M059J (cell line): ENCODE measurements at regions not wholly inside any gene's neighbourhood (a gene's known extent, or its start where the extent isn't known, plus 50 kb on each side); places are given as distances from the start of the nearest gene placed in this dataset.
"Not testable (repeated sequence)": the region's sequence is repeated elsewhere in the genome, so short reads cannot be mapped to it uniquely, and the experiment has no call there.

Source experiments
- DNase-seq: peaks from one replicate; pipeline ENCODE4 v3.0.0-alpha.2; 2012; ENCODE audit warnings: low read depth

- no peak for DNase-seq
Observed at GRCh38 chr16:85220964-85221731, 108.9 kb upstream of the CIBAR2 start.

DNA sequence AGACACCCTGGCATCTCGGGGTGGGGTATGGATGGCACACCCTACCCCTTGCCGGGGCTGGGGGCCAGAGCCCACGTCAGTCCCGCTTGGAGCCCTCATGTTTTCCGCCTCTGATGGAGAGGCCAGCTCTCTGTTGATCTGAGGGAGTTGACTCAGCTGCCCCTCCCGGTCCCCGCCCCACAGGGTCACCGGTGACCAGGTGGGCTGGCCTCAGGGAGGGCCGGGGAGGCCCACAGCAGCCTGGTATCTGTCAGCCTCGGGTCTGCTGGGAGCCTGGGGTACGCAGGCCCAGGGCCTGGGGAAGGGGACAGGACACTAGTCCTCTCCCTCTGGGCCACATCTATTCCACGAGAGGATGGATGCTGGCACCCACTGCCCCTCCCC, 109.5 kb upstream of the CIBAR2 start:
- no peak for DNase-seq

DNA sequence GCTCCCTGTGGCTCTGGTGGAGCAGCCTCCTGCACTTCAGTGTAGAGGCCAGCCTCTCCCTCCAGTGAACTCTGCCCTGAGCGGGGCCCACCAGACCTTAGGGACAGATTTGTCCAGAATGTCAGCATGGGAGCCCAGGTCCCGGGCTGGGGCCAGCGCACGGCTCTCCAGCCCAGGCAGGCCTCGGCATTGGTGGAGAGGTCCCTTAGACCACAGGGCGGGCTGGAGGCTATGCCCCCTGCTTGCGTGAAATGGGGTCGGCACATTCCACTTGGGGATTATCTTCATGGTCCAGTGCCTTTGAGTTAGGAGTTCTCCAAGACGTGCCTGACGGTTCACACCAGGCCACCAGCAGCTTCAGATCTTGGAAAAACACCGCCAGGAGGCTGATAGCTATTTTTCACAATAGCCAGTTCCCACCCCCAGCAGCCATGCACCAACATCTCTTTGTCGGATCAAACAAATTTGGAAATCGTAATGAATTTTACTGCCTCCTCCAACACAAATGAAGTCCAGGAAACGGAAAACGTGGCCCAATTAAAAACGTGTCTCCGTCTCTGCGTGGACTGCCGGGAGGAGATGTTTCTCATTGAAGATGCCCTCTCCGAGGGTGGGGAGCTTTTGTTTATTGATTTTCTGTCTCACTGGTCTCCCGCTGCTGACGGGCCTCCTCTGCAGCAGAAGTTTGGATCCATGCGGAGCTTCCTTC, 110.0 kb upstream of the CIBAR2 start:
- no peak for DNase-seq

DNA sequence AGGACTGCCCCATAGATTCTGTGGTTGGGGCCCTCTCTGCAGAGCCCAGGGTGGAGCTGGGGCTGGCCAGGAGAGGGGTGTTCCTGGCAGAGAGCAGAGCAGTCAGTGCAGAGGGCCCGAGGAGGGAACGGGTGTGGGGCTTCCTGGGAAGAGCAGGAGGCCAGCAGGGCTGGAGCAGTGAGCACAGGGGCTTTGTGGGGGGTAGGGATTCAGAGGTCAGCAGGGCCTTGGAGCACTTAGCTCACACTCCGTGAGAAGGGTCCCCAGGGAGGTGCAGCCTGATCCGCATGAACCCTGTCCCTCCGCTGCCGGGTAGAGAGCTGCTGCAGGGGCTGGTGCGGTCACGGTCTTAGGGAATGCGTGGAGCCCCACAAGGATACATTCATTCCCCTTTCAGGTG, 113.0 kb upstream of the CIBAR2 start:
- DNase-seq = no peak

DNA sequence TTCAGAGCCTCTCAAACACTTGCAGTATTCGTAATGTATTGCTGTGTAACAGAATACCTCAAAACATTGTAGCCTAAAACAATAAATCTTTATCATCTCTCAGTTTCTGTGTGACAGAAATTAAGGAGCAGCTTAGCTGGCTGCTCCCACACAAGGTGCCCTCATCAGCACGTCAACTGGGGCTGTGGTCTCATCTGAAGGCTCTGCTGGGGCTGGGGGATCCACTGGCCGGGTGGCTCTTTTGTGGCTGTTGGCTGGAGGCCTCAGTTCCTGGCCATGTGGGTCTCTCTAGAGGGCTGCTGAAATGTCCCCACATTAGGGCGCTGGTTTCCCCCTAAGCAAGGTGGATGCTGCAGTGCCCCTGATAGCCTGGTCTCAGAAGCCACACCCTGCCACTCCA, 113.4 kb upstream of the CIBAR2 start:
- no peak for DNase-seq

DNA sequence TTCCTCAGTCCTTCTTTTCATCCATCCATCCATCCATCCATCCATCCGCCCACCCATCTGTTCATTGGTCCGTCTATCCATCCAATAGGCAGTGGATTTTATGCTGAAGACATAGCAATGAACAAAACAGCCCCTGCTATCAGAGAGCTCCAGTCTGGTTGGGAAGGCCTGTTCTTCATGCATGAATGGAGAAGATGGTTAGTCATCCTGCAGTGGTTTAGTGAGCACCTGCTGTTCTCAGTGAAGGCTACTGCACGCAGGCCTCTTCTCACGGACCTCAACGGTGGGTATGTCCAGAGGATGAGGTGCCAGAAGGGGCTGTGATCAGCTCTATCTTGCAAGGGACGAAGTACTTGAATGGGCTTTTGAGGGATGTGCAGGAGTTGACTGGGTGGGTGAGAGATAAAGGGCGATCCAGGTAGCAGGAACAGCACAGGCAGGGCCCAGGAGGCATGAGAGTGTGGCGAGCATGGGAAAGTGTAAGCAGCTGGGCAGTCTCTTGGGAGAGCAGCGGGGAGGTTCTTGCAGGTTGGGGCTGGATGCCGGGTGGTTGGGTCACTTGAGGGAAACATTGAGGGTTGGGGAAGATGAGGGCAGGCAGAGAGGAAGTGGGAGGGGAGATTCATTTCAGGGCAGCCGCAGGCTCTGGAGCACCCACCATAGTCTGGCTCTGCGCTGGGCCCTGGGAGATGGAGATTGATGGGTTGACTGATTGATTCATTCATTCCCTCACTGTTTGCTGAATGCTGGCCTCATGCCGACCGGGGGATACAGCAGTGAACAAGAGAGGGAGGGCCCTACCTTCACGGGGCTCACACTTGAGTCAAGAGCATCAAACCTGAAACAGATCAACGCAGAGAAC, 115.0 kb upstream of the CIBAR2 start:
- peak; percentile 66 for DNase-seq

GRCh38 chr16:85227946-85228862, 115.9 kb upstream of the CIBAR2 start:
- peak; percentile 50 for DNase-seq

- no peak for DNase-seq
Observed at GRCh38 chr16:85228970-85229430, 116.7 kb upstream of the CIBAR2 start.

GRCh38 chr16:85229869-85230462, 117.7 kb upstream of the CIBAR2 start:
- no peak for DNase-seq

DNA sequence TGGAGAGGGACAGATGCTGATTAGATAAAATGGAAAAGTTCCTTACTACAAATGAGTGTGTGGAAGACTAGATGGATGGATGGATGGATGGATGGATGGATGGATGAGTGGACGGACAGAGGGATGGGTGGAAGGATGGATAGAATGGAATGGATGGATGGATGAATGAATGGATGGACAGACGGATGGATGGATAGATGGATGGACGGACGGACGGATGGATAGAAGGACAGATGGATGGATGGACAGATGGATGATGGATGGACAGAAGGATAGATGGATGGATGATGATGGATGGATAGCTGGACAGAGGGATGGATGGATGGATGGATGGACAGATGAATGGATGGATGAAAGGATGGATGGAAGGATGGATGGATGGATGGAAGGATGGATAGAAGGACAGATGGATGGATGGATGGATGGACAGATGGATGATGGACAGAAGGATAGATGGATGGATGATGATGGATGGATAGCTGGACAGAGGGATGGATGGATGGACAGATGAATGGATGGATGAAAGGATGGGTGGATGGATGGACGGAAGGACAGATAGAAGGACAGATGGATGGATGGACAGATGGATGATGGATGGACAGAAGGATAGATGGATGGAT, 118.6 kb upstream of the CIBAR2 start:
- not testable (repeated sequence) for DNase-seq

DNA sequence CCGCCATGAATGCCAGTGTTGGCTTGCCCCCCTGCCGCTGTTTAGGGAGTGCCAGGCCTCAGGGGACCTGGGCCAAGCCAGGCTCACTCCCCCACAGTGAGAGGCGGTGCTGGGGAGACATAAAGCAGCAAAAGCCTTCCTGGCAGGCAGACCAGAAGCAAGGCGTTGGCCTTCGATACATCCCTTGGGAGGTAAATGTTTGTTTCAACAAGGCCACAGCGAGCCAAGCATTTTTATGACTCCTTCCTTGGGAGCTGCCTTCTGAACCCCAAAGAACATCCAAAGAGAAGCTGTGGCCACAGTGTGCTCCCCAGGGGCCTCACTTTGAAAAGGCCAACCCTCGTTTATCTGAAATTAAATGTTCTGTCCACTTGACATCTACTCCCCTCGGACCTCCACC, 119.7 kb upstream of the CIBAR2 start:
- no peak for DNase-seq

GRCh38 chr16:85232369-85233142, 120.3 kb upstream of the CIBAR2 start:
- no peak for DNase-seq

- DNase-seq = no peak
Observed at GRCh38 chr16:85233516-85233915, 121.2 kb upstream of the CIBAR2 start.

DNA sequence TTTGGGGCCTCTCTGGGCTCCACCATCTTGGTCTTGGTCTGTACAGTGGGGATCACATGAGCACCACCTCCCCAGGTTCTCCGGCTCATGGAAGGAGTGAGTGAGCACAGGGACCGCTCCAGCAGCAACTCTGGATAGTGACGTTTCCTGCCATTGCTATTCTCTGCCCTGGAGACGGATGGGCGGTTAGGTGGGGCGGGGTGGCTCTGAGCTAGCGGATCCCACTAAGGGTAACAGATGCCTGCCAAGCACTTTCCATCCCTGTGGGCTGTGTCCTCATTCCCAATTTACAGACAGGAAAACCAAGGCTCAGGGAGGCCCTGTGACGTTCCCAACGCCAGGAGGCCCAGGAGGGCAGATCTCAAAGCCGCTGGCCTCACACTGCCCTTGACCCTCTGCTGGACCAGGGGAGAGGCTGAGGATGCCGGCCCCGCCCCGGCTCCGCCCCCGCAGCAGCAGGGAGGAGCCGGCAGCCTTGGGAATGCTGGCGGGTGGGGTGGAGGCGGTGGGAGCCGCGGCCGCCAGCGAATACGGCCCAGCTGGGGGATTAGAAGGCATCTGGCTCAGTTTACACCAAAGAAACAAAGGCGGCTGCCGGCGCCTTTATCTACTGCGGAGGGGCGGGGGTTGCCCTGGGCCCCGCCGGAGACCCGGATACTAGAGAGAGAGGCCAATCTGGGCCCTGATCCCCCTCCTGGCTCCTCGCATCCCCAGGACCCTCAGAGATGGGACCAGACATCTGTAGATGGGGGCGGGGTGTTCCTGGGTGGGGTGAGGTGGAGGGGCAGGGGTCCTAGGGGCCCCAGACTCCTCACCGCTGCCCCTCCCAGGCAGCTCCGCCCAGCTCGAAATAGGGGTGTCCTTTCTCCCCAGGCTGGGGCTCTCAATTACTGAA, 122.3 kb upstream of the CIBAR2 start:
- DNase-seq = peak; percentile 62

GRCh38 chr16:85235991-85236817, 123.9 kb upstream of the CIBAR2 start:
- peak; percentile 46 for DNase-seq

- DNase-seq = peak; percentile 81
Observed at GRCh38 chr16:85236818-85237150, 124.5 kb upstream of the CIBAR2 start.

GRCh38 chr16:85237817-85238216, 125.5 kb upstream of the CIBAR2 start:
- DNase-seq = no peak

GRCh38 chr16:85238233-85238647, 126.0 kb upstream of the CIBAR2 start:
- DNase-seq = no peak
